GM12864 (cell line): ENCODE measurements at regions not wholly inside any gene's neighbourhood (a gene's known extent, or its start where the extent isn't known, plus 50 kb on each side); places are given as distances from the start of the nearest gene placed in this dataset.

Source experiments
- DNase-seq: peaks from one replicate; pipeline ENCODE4 v3.0.0-alpha.2; 2011; ENCODE audit warnings: low read depth
- H3K4me3 ChIP-seq: 2 replicates; pipeline ENCODE4 v1.5.1; 2011; ENCODE audit warnings: mild to moderate bottlenecking, low read depth, low read length, control low read depth
- CTCF ChIP-seq: IDR thresholded peaks from 2 replicates; pipeline ENCODE4 v1.5.1; 2011; ENCODE audit warnings: low read depth, mild to moderate bottlenecking, moderate library complexity, low read length, control low read depth, inconsistent platforms; ENCODE audit errors: missing control alignments

- TF ChIP-seq CTCF, result no peak
- H3K4me3 ChIP-seq, result no peak overlapping the region
- DNase-seq, result no peak
Observed at GRCh38 chr19:30168760-30169159, 203.4 kb upstream of the ZNF536 start.

- no peak for TF ChIP-seq CTCF
- no peak overlapping the region for H3K4me3 ChIP-seq
- no peak for DNase-seq
Observed at GRCh38 chr19:30169196-30169900, 202.8 kb upstream of the ZNF536 start.

- H3K4me3 ChIP-seq, result no peak overlapping the region
- TF ChIP-seq CTCF, result no peak
- no peak for DNase-seq
Observed at GRCh38 chr19:30170081-30170480, 202.1 kb upstream of the ZNF536 start.

GRCh38 chr19:30170495-30171137 lies 201.6 kb upstream of the ZNF536 start:
- TF ChIP-seq CTCF, result no peak
- H3K4me3 ChIP-seq, result no peak overlapping the region

GRCh38 chr19:30171138-30171635 lies 201.0 kb upstream of the ZNF536 start:
- no peak overlapping the region for H3K4me3 ChIP-seq
- no peak for TF ChIP-seq CTCF
- DNase-seq, result no peak

More at GRCh38 chr19:30170495-30171137, 201.6 kb upstream of the ZNF536 start:
- DNase-seq, result no peak

GRCh38 chr19:30171795-30172612 lies 200.2 kb upstream of the ZNF536 start:
- no peak for TF ChIP-seq CTCF
- no peak overlapping the region for H3K4me3 ChIP-seq

More at GRCh38 chr19:30171795-30172612, 200.2 kb upstream of the ZNF536 start:
- no peak for DNase-seq
